Stomach smooth muscle (tissue), 2 donors: ENCODE measurements at regions not wholly inside any gene's neighbourhood (a gene's known extent, or its start where the extent isn't known, plus 50 kb on each side); places are given as distances from the start of the nearest gene placed in this dataset.
"Not testable (repeated sequence)": the region's sequence is repeated elsewhere in the genome, so short reads cannot be mapped to it uniquely, and the experiment has no call there.

Experiments used
- H3K27ac ChIP-seq: one replicate; pipeline ENCODE4 v1.7.0; 2013; ENCODE audit warnings: mild to moderate bottlenecking, low read length, inconsistent platforms
- H3K27me3 ChIP-seq, 2 donors: one replicate each; pipeline ENCODE4 v1.7.0; 2013; ENCODE audit warnings: low read length in 2 of 2; ENCODE audit not compliant: insufficient read depth in 2 of 2, control insufficient read depth in 1 of 2
- H3K36me3 ChIP-seq, 2 donors: one replicate each; pipeline ENCODE4 v1.7.0; 2013; ENCODE audit warnings: low read length in 2 of 2; ENCODE audit not compliant: control insufficient read depth in 2 of 2, insufficient read depth in 2 of 2
- H3K4me1 ChIP-seq: one replicate; pipeline ENCODE4 v1.7.0; 2013; ENCODE audit warnings: low read length; ENCODE audit not compliant: control insufficient read depth, insufficient read depth
- H3K4me3 ChIP-seq, 2 donors: one replicate each; pipeline ENCODE4 v1.7.0; 2013; ENCODE audit warnings: low read length in 2 of 2
- H3K9ac ChIP-seq, 2 donors: one replicate each; pipeline ENCODE4 v1.7.0; 2013; ENCODE audit warnings: low read length in 2 of 2, mild to moderate bottlenecking in 1 of 2
- H3K9me3 ChIP-seq, 2 donors: one replicate each; pipeline ENCODE4 v1.7.0; 2013; ENCODE audit warnings: low read length in 2 of 2; ENCODE audit not compliant: control insufficient read depth in 2 of 2
- donor health status: healthy.
- donor health status: Pancreatic carcinoma.

DNA sequence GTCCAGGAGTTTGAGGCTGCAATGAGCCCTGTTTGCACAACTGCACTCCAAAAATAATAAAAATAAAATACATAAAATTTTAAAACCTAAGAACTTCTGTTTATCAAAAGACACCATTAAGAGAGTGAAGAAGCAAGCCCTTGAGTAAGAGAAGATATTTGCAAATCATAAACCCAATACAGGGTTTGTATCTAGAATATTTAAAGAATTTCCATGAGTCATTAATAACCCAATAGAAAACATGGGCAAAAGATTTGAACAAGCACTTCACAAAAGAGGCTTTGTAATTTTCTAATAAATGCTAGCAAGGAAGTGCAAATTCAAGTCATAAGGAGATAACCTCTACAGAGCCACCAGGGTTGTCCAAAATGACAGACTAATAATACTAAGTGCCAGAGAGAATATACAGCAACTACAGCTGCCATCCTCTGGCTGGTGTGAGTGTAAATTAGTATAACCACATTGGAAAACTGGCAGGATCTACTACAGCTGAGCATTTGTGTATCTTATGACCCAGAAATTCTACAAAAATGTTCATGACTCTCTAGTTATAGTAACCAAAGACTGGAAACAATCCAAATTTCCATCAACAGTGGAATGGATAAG lies 133.0 kb upstream of the PLGLB2 start:
- H3K27ac ChIP-seq, H3K36me3 ChIP-seq, H3K9me3 ChIP-seq, H3K9ac ChIP-seq, H3K27me3 ChIP-seq, H3K4me3 ChIP-seq, H3K4me1 ChIP-seq: not testable (repeated sequence)

DNA sequence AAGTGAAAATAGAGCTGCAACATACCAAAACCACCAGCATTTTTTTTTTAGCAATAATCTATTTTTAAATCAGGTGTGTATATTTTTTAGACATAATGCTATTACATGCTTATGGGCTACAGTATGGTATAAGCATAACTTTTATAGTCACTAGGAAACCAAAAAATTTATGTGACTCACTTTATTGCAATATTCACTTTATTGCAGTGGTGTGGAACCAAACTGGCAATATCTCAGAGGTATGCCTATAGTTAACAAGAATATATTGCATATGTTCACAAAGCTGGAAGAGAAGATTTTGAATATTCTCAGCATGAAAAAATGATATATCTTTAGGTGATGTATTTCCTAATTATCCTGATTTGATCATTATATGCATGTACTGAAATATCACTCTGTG lies 128.8 kb upstream of the PLGLB2 start:
- H3K27me3 ChIP-seq, H3K27ac ChIP-seq, H3K4me3 ChIP-seq, H3K4me1 ChIP-seq, H3K36me3 ChIP-seq, H3K9ac ChIP-seq, H3K9me3 ChIP-seq: not testable (repeated sequence)

DNA sequence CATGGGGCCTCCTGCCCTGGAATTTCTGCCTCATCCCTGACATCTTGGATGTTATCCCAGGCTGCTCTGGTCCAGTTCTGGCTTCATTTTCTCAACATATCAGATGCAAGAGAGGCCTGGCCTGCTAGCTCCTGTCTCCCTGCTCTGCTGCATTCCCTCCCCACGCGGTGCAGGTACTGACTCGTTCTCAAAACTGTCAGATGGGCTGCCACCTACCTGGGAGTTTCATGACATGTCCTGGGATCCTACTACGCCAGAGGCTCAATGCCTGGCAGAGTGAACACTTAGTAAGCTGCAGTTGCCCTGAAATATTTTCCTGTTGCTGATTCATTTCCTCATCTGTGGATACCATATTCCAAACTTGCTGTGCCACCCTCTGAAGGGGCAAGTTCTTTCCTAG lies 126.7 kb upstream of the PLGLB2 start:
- H3K9ac ChIP-seq, H3K4me1 ChIP-seq, H3K4me3 ChIP-seq, H3K36me3 ChIP-seq, H3K9me3 ChIP-seq, H3K27me3 ChIP-seq, H3K27ac ChIP-seq: not testable (repeated sequence)

DNA sequence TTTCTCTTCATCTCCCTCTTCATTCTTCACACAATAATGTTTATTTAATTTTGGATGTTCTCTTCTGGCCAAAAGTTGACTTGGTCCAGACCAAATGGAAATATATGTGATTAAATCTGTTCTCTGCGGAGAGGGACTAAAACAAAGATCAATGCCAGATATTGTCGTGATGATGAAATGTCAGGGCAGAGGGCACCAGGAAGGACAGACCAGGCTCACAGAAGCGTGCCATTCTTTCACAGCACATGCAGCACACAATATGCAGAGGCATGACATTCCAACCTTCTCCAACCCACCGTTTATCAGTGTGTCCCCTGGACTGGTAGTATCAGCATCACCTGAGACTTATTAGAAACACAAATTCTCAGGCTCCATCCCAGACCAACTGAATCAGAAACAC lies 125.2 kb upstream of the PLGLB2 start:
- H3K27me3 ChIP-seq, H3K27ac ChIP-seq, H3K36me3 ChIP-seq, H3K4me1 ChIP-seq, H3K9me3 ChIP-seq, H3K9ac ChIP-seq, H3K4me3 ChIP-seq: not testable (repeated sequence)

DNA sequence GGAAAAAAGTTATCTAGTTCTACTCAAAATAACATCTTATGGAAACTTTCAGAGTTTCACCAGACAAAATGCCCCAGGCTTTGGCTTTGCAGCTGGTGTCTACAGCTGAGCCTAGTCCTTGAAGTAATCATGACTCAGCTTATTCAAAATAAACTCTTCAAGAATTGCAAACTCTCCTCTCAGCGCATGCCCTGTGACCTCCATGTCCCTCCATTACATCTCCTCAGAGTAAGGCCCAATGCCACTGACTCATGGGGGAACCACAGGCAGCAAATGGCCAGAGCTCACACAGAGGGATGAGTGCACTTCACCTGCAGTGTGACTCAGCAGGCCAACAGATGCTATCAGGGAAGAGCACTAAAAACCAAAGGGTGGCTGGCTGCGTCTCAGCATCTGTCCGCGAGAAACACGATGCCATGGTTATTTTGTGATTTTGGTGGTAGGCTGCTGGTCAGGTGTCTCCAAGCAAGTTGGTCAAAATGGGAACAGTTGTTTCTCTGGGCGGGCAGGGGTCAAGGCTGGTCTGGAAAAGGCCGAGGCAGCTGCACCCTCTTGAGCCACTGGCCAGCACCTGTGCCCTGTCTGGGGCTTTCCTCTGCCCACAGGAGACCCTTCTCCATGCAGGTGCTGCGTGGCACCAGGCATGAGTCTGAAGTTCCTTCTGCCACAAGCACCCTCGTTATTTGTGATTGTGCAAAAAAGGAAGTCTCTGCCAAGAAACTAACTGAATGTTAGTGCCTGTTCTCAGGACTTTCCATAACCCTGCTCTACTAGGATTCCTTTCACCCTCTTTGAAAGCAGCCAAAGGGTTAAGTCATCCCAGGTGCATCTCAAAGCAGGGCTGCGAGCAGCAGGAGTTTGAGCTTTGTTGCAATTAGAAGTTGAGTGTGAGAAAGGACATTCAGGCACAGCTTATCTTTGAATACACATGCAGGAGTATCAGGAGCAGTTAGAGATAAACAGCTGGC lies 118.1 kb upstream of the PLGLB2 start:
- not testable (repeated sequence) for H3K27ac ChIP-seq, H3K4me1 ChIP-seq

DNA sequence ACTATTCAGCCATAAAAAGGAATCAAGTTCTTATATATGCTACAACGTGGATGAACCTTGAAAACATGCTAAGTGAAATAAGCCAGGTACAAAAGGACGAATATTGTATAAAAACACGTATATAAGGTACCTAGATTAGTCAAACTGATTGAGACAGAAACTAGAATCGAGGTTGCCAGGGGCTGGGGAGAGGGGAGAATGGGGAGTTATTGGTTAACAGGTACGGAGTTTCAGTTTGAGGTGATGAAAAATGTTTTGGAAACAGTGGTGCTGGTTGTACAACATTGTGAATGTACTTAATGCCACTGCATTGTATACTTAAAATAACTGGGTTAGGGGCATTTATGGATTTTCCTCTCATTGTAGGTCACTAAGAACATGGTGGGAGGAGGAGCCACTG lies 117.0 kb upstream of the PLGLB2 start:
- not testable (repeated sequence) for H3K27me3 ChIP-seq, H3K27ac ChIP-seq, H3K36me3 ChIP-seq, H3K9me3 ChIP-seq, H3K9ac ChIP-seq, H3K4me3 ChIP-seq, H3K4me1 ChIP-seq

More for the DNA sequence above, 118.1 kb upstream of the PLGLB2 start:
- not testable (repeated sequence) for H3K9me3 ChIP-seq, H3K4me3 ChIP-seq, H3K36me3 ChIP-seq, H3K9ac ChIP-seq, H3K27me3 ChIP-seq

DNA sequence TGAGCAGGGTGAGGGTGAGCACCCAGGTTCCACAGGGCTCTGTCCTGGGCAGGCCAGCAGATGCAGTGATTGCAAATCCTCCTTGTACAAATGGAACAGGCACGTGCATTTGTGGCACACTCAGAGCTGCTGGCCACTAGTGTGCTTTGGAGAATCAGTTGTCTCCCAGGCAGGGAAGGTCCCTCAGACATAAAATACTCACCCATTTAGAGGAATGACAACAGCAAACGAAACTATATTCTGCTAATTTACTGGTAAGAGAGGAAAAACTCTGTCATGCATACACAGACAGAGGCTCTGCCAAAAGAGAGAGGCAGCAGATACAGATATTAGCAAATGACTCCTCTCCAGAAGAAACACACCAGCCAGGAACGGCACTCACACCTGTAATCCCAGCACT lies 116.5 kb upstream of the PLGLB2 start:
- H3K4me1 ChIP-seq, H3K27ac ChIP-seq, H3K4me3 ChIP-seq, H3K9me3 ChIP-seq, H3K36me3 ChIP-seq, H3K27me3 ChIP-seq, H3K9ac ChIP-seq: not testable (repeated sequence)

DNA sequence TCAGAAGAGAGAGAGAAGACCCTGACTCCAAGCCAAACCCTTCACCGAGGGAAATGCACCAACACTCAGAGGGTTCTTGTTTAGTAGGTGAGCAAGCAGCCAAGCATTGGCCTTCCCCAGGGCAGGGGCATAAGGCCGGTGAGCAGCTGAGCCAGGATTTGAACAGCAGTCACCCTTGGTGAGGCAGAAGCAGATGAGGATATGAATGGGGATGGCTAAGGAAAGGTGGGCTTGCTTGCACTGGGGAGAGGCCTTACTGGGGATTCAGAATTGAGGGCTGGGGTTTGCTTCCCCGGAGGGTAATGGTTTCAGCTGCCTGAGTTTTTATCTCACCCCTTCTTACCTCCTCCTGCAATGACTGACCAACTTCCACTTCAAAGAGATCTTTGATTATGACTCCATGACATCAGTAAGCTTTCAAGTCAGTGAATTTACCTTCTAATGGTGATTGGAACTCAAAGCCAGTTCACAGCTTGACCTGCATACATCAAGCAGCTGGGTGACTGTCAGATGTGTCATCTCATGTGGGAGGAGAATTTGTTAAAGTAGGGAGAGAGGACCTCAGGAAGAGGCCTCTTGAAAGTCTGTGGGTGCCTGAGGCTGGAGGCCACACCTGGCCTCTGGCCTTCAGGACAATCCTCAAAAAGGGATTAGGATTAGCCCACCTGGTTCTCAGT lies 114.5 kb upstream of the PLGLB2 start:
- H3K4me3 ChIP-seq, H3K9ac ChIP-seq, H3K36me3 ChIP-seq, H3K4me1 ChIP-seq, H3K27me3 ChIP-seq, H3K27ac ChIP-seq, H3K9me3 ChIP-seq: not testable (repeated sequence)

DNA sequence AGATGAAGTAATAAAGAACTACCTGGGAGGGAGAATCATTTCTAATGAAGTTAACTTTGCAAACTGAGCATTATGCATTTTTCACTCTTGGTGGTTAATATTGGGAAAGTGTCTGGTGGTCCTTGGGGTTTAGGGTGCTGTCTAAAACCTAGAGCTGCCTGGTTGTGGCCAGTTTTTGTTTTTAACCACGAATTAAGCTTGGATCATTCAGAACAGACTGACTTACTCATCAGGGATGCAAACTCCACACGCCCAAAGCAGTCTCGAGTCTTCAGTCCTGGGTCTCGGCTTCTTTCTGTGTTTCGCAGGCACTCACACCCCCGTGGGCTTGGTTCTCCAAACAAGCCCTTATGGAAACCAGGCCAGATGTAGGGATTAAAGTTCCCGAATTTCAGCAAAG lies 113.8 kb upstream of the PLGLB2 start:
- not testable (repeated sequence) for H3K4me3 ChIP-seq, H3K36me3 ChIP-seq, H3K27me3 ChIP-seq, H3K9ac ChIP-seq, H3K27ac ChIP-seq, H3K9me3 ChIP-seq, H3K4me1 ChIP-seq

DNA sequence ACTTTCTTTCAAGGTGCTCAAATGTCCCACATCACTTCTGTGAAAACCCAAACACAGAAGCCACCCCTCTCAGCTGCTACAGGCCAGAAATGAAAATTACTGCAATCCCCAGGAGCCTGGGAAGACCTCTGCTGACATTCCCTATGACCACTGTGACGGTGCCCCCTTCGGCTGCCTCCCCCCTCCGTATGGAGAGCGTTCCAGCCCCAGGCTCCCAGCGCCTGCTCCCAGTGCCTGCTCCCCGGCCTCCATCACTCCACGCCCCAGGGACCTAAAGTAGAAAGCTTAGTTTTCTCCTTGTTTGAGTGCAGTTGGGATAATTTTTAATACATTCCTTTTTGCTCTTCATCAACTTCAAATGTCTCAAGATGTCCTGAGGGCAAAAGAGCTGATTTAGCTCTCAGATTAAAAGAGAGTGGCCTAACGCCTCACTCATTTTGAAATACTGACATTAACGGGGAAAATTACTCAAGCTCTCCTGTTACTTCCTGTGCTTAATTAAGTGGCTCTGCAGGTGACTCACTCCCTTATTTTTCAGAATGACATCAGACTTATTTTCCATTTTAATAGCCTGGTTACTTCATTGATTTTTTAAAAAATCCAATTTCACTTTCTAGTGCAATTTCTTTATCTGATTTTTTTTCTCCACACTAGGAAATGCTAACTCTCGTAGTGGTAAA lies 112.8 kb upstream of the PLGLB2 start:
- H3K9me3 ChIP-seq, H3K27me3 ChIP-seq, H3K4me1 ChIP-seq, H3K4me3 ChIP-seq, H3K9ac ChIP-seq, H3K36me3 ChIP-seq, H3K27ac ChIP-seq: not testable (repeated sequence)
